ENCODE measurements at regions not wholly inside any gene's neighbourhood (a gene's known extent, or its start where the extent isn't known, plus 50 kb on each side); places are given as distances from the start of the nearest gene placed in this dataset.

GRCh38 chr13:83714236-83714635, 168.0 kb downstream of the SLITRK1 start:
- in situ Hi-C loops (cut with MboI; ENCODE audit: low sequenced_read_pairs), result no loop called here
- Histone ChIP-seq H2AK9ac (replicated peaks; ENCODE audit: low read depth, low read length, poor library complexity) (no peak overlapping the region), H3K56ac (ENCODE audit: extremely low read depth, insufficient read depth, low read length) (no peak overlapping the region), H3K79me1 (ENCODE audit: low read depth in 1 of 2, low read length in 2 of 2) (no peaks in the 10 kb centered on the region), H2BK5ac (ENCODE audit: low read depth, low read length, poor library complexity, severe bottlenecking) (no peak overlapping the region), H2BK120ac (ENCODE audit: low read depth, low read length) (no peak overlapping the region), H2AK5ac (ENCODE audit: low read depth, low read length) (no peak overlapping the region), H3K4me1 (ENCODE audit: control insufficient read depth, insufficient read depth, low read length) (peaks cover 3% of the 10 kb centered on the region; the same call in 1 of the 2 replicates), H4K8ac (ENCODE audit: low read depth in 2 of 2, low read length in 2 of 2) (no peak overlapping the region), H3K4me2 (ENCODE audit: low read depth, low read length) (no peak overlapping the region), H3K4ac (ENCODE audit: low read depth, low read length) (no peak overlapping the region), H3K27ac (ENCODE audit: insufficient read depth, low read length) (no peak overlapping the region), H3K23ac (ENCODE audit: low read depth, low read length) (no peak overlapping the region), H3K9me1 (ENCODE audit: insufficient read depth, low read length) (no peaks in the 10 kb centered on the region), H3K18ac (ENCODE audit: low read depth, low read length) (no peak overlapping the region), H3K9me3 (ENCODE audit: control insufficient read depth, insufficient read depth, low read length) (peaks cover 2% of the 10 kb centered on the region; the same call in 1 of the 2 replicates), H2AFZ (replicated peaks; ENCODE audit: low read length, poor library complexity) (no peak overlapping the region), H2BK20ac (ENCODE audit: low read depth, low read length) (no peak overlapping the region), H4K91ac (ENCODE audit: insufficient read depth, low read depth, low read length) (no peak overlapping the region), H3K14ac (replicated peaks; ENCODE audit: low read depth, low read length) (no peak overlapping the region), H2BK15ac (ENCODE audit: low read depth, low read length) (no peak overlapping the region), H4K5ac (ENCODE audit: low read depth, low read length) (no peak overlapping the region), H3K4me3 (ENCODE audit: insufficient read depth, low read depth, low read length) (no peak overlapping the region), H3K36me3 (ENCODE audit: control insufficient read depth, insufficient read depth, low read length) (no peaks in the 10 kb centered on the region), H3K9ac (ENCODE audit: low read depth, low read length) (no peak overlapping the region), H4K20me1 (ENCODE audit: insufficient read depth, low read length) (no peaks in the 10 kb centered on the region), H3K27me3 (ENCODE audit: control insufficient read depth, insufficient read depth, low read length) (no peaks in the 10 kb centered on the region)
- ATAC-seq (ENCODE audit: low read depth) (no peak), DNase-seq (no peak)
- ChIA-PET CTCF (interaction anchor here (0.6 kb wide), 1 partner anchor 121 kb away, joined by 3 read pairs; no protein-coding TSS in a partner anchor), POLR2A (ENCODE audit: unreplicated experiment) (interaction anchor here (0.6 kb wide), 1 partner anchor 9 kb away, joined by 3 read pairs; no protein-coding TSS in a partner anchor)
- dilution Hi-C loops (cut with HindIII; ENCODE audit: low sequenced_read_pairs, unreplicated experiment), result no loop called here
- no TSS peak for BruUV-seq (replicated peaks)
- no CpG with 5 or more reads among the region's 1 CpG for WGBS, 2 experiments (ENCODE audit: extremely low coverage in 2 of 2, insufficient read length in 1 of 2)
- TF ChIP-seq MXI1 (IDR thresholded peaks at IDR 0.05; ENCODE audit: borderline replicate concordance, low read depth, low read length), result no peak
- TF ChIP-seq SMC3 (IDR thresholded peaks at IDR 0.05; ENCODE audit: low read depth, low read length), result no peak
- TF ChIP-seq POLR2A (IDR thresholded peaks at IDR 0.05; ENCODE audit: low read depth, low read length), result no peak
- no peak for TF ChIP-seq USF2 (IDR thresholded peaks at IDR 0.05; ENCODE audit: low read depth, low read length)
- TF ChIP-seq RFX5 (IDR thresholded peaks at IDR 0.05; ENCODE audit: low read depth, low read length), result no peak
- intact Hi-C loops (cut with micrococcal nuclease), result no loop called here

All from IMR-90 (cell line).